MM.1S (cell line): ENCODE measurements at regions not wholly inside any gene's neighbourhood (a gene's known extent, or its start where the extent isn't known, plus 50 kb on each side); places are given as distances from the start of the nearest gene placed in this dataset.

ENCODE experiments used
- CTCF ChIP-seq: fragments of 300-600 bp; sonication (generic); IDR thresholded peaks from 2 replicates; pipeline ENCODE4 v1.5.1; 2016; ENCODE audit warnings: antibody characterized with exemption, low read length, mixed read lengths
- EZH2 ChIP-seq: fragments of 300-600 bp; sonication (generic); optimal IDR thresholded peaks from 2 replicates; pipeline ENCODE3; 2017; ENCODE audit warnings: low read depth, mild to moderate bottlenecking, antibody characterized with exemption, low read length, mixed read lengths
- EZH2phosphoT487 ChIP-seq: fragments of 300-600 bp; sonication (generic); IDR thresholded peaks from 2 replicates; pipeline ENCODE4 v1.6.1; 2018; ENCODE audit warnings: antibody characterized with exemption, low read length

DNA sequence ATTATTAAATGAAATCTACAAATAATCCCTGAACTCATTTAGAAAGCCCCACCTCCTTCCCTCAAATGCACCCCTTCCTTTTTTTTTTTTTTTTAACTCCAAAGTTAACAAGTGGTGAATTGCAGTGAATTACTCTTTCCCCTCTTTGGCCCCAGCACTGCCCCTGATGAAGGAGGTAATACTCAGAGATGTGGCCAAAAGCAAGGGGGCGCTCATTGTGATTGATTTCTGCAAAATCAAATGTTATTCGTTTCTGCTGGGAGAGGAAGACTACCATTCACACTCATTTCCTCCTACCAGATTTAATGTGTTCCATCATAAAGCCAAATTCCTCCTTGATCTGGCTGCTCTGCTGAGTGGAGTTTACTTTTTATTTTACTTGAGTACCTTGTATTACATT is 259.4 kb downstream of the GPD2 start:
- TF ChIP-seq CTCF (no peak), EZH2phosphoT487 (no peak), EZH2 (no peak)
